ENCODE measurements at regions not wholly inside any gene's neighbourhood (a gene's known extent, or its start where the extent isn't known, plus 50 kb on each side); places are given as distances from the start of the nearest gene placed in this dataset.

- DNase-seq (ENCODE audit: low read depth) = peak; percentile 62
These were observed 151.8 kb upstream of the B3GALT2 start for GRCh38 chr1:193338194-193338593.

GRCh38 chr1:193335806-193336428 is 149.5 kb upstream of the B3GALT2 start:
- DNase-seq (ENCODE audit: low read depth) = no peak

GRCh38 chr1:193333166-193333565 is 146.8 kb upstream of the B3GALT2 start:
- no peak for DNase-seq (ENCODE audit: low read depth)

- no peak for DNase-seq (ENCODE audit: low read depth)
These were observed 139.9 kb upstream of the B3GALT2 start for GRCh38 chr1:193326296-193326695.

GRCh38 chr1:193325771-193326170 is 139.4 kb upstream of the B3GALT2 start:
- DNase-seq (ENCODE audit: low read depth) = peak; percentile 63

- DNase-seq (ENCODE audit: low read depth) = no peak
These were observed 138.6 kb upstream of the B3GALT2 start for GRCh38 chr1:193325042-193325441.

- peak; percentile 84 for DNase-seq (ENCODE audit: low read depth)
These were observed 135.8 kb upstream of the B3GALT2 start for GRCh38 chr1:193322211-193322610.

GRCh38 chr1:193321242-193321840 is 134.9 kb upstream of the B3GALT2 start:
- peak; percentile 24 for DNase-seq (ENCODE audit: low read depth)

- DNase-seq (ENCODE audit: low read depth) = no peak
These were observed 133.9 kb upstream of the B3GALT2 start for GRCh38 chr1:193320270-193320669.

- peak; percentile 11 for DNase-seq (ENCODE audit: low read depth)
These were observed 131.9 kb upstream of the B3GALT2 start for GRCh38 chr1:193318347-193318746.

- no peak for DNase-seq (ENCODE audit: low read depth)
These were observed 127.1 kb upstream of the B3GALT2 start for GRCh38 chr1:193313354-193314140.

- no peak for DNase-seq (ENCODE audit: low read depth)
These were observed 126.0 kb upstream of the B3GALT2 start for GRCh38 chr1:193312432-193312831.

- no peak for DNase-seq (ENCODE audit: low read depth)
These were observed 125.0 kb upstream of the B3GALT2 start for GRCh38 chr1:193311226-193311948.

- no peak for DNase-seq (ENCODE audit: low read depth)
These were observed 124.2 kb upstream of the B3GALT2 start for GRCh38 chr1:193310564-193310963.

GRCh38 chr1:193309936-193310475 is 123.6 kb upstream of the B3GALT2 start:
- DNase-seq (ENCODE audit: low read depth) = no peak

- DNase-seq (ENCODE audit: low read depth) = no peak
These were observed 122.0 kb upstream of the B3GALT2 start for GRCh38 chr1:193308438-193308837.

- no peak for DNase-seq (ENCODE audit: low read depth)
These were observed 120.0 kb upstream of the B3GALT2 start for GRCh38 chr1:193306430-193306829.

Measured in HT1080 (cell line).